OCI-LY7 (cell line): ENCODE measurements at regions not wholly inside any gene's neighbourhood (a gene's known extent, or its start where the extent isn't known, plus 50 kb on each side); places are given as distances from the start of the nearest gene placed in this dataset.

Experiments used
- BruUV-seq: library from RNA; stranded (reverse); fragments of 400-500 nt; replicated peaks from 2 replicates; lab custom pipeline; 2021; lab: Mats Ljungman, UMichigan
- CTCF ChIA-PET: fragments of 300-600 bp; sonication (Branson Sonifier 250); formaldehyde crosslinking; loops from one replicate; lab custom pipeline; 2022; ENCODE audit warnings: antibody characterized with exemption; ENCODE audit not compliant: unreplicated experiment; lab: Charles Lee
- POLR2A ChIA-PET: fragments of 300-600 bp; sonication (Branson Sonifier 250); formaldehyde crosslinking; loops from one replicate; lab custom pipeline; 2022; ENCODE audit warnings: antibody characterized with exemption; lab: Charles Lee
- DNase-seq: peaks from one replicate; pipeline ENCODE4 v3.0.0-alpha.2; 2015; ENCODE audit warnings: low spot score
- H2AFZ ChIP-seq: fragments of 200-600 bp; sonication (generic), shearing (Covaris generic); 2 replicates; pipeline ENCODE4 v1.6.1; 2014; ENCODE audit warnings: mild to moderate bottlenecking, antibody characterized with exemption, low read length, moderate library complexity
- H3K27ac ChIP-seq: fragments of 200-600 bp; sonication (generic); 2 replicates; pipeline ENCODE4 v1.5.1; 2014; ENCODE audit warnings: mixed run types, low read depth, mild to moderate bottlenecking, moderate library complexity, low read length, inconsistent platforms; ENCODE audit not compliant: poor library complexity, severe bottlenecking
- H3K36me3 ChIP-seq: fragments of 200-600 bp; sonication (generic); 2 replicates; pipeline ENCODE4 v1.6.1; 2014; ENCODE audit warnings: mild to moderate bottlenecking, antibody characterized with exemption, low read length, moderate library complexity, mixed read lengths; ENCODE audit not compliant: insufficient read depth
- H3K4me1 ChIP-seq: fragments of 200-600 bp; sonication (generic); 2 replicates; pipeline ENCODE4 v1.5.1; 2014; ENCODE audit warnings: mild to moderate bottlenecking, low read length; ENCODE audit not compliant: insufficient read depth, poor library complexity, severe bottlenecking
- H3K4me2 ChIP-seq: fragments of 200-600 bp; sonication (generic); 2 replicates; pipeline ENCODE4 v1.6.1; 2014; ENCODE audit warnings: mild to moderate bottlenecking, low read length
- H3K4me3 ChIP-seq: fragments of 200-600 bp; sonication (generic); 2 replicates; pipeline ENCODE4 v1.5.1; 2014; ENCODE audit warnings: mild to moderate bottlenecking, low read depth, low read length; ENCODE audit not compliant: poor library complexity, severe bottlenecking
- H3K79me2 ChIP-seq: fragments of 200-600 bp; sonication (generic); 2 replicates; pipeline ENCODE4 v1.6.1; 2016; ENCODE audit warnings: low read depth, mild to moderate bottlenecking, low read length, moderate library complexity, mixed read lengths; ENCODE audit not compliant: insufficient read depth
- H3K9me2 ChIP-seq: fragments of 200-600 bp; sonication (generic); 2 replicates; pipeline ENCODE4 v1.6.1; 2016; ENCODE audit warnings: mild to moderate bottlenecking, low read length, mixed read lengths; ENCODE audit not compliant: insufficient read depth
- H3K9me3 ChIP-seq: fragments of 200-600 bp; sonication (generic); 2 replicates; pipeline ENCODE4 v1.6.1; 2014; ENCODE audit warnings: mild to moderate bottlenecking, mixed run types, low read length, mixed read lengths
- H4K20me1 ChIP-seq: fragments of 200-600 bp; sonication (generic); 2 replicates; pipeline ENCODE4 v1.6.1; 2014; ENCODE audit warnings: mild to moderate bottlenecking, antibody characterized with exemption, low read length, moderate library complexity, mixed read lengths; ENCODE audit not compliant: insufficient read depth
- EZH2phosphoT487 ChIP-seq: fragments of 200-600 bp; sonication (generic); IDR thresholded peaks from 2 replicates; pipeline ENCODE4 v1.6.1; 2018; ENCODE audit warnings: low read depth, borderline replicate concordance, mild to moderate bottlenecking, mixed run types, antibody characterized with exemption, low read length, moderate library complexity, mixed read lengths
- intact Hi-C: fragments of 100-400 bp; cut with micrococcal nuclease; formaldehyde crosslinking; loops from one replicate; pipeline ENCODE4 v1.10.0; 2022; ENCODE audit not compliant: unreplicated experiment
- TF ChIP-seq, protein P1 (sequence below): fragments of 200-600 bp; sonication (generic); conservative IDR thresholded peaks from 2 replicates; pipeline ENCODE4 v1.5.1; 2014; ENCODE audit warnings: mild to moderate bottlenecking, antibody characterized with exemption, low read length, moderate library complexity, mixed read lengths

DNA sequence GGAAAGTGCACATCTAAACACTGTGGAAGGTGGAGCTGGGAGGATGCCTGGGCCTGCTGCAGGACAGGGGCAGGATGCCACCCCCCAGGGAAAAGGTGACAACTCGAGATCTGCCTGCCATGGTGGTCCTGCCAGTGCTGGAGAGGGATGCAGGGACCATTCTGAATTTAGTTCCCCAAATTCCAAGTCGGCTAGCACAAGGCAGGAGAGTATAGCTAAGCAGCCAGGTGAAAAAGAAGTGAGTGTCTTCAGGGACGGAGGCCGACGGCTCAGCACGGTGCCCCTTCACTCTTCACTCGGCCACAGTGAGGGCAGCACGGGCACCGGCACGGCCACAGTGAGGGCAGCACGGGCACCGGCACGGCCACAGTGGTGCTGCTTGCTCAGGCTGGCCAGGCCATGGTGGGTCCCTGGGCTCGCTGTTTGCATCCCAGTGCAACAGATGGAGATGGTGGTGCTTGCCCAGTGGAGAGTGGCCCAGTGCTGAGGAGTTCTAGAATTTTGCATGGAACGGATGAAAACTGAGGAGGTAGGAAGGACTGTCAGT is 161.3 kb upstream of the SHH start:
- BruUV-seq, result no TSS peak
- no peaks in the 10 kb centered on the region for H3K79me2 ChIP-seq
- H3K36me3 ChIP-seq, result no peaks in the 10 kb centered on the region
- H3K9me3 ChIP-seq, result no peaks in the 10 kb centered on the region
- no peak overlapping the region for H3K27ac ChIP-seq
- no peak overlapping the region for H3K4me3 ChIP-seq
- no peaks in the 10 kb centered on the region for H4K20me1 ChIP-seq
- no peaks in the 10 kb centered on the region for H3K4me1 ChIP-seq
- no peak overlapping the region for H2AFZ ChIP-seq
- POLR2A ChIA-PET, result no interaction called here
- no peaks in the 10 kb centered on the region for H3K9me2 ChIP-seq
- intact Hi-C loops, result no loop called here
- DNase-seq, result no peak
- CTCF ChIA-PET, result no interaction called here
- no peak for TF ChIP-seq EZH2phosphoT487
- TF ChIP-seq, protein P1, sequence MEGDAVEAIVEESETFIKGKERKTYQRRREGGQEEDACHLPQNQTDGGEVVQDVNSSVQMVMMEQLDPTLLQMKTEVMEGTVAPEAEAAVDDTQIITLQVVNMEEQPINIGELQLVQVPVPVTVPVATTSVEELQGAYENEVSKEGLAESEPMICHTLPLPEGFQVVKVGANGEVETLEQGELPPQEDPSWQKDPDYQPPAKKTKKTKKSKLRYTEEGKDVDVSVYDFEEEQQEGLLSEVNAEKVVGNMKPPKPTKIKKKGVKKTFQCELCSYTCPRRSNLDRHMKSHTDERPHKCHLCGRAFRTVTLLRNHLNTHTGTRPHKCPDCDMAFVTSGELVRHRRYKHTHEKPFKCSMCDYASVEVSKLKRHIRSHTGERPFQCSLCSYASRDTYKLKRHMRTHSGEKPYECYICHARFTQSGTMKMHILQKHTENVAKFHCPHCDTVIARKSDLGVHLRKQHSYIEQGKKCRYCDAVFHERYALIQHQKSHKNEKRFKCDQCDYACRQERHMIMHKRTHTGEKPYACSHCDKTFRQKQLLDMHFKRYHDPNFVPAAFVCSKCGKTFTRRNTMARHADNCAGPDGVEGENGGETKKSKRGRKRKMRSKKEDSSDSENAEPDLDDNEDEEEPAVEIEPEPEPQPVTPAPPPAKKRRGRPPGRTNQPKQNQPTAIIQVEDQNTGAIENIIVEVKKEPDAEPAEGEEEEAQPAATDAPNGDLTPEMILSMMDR, result no peak
- no peak overlapping the region for H3K4me2 ChIP-seq

DNA sequence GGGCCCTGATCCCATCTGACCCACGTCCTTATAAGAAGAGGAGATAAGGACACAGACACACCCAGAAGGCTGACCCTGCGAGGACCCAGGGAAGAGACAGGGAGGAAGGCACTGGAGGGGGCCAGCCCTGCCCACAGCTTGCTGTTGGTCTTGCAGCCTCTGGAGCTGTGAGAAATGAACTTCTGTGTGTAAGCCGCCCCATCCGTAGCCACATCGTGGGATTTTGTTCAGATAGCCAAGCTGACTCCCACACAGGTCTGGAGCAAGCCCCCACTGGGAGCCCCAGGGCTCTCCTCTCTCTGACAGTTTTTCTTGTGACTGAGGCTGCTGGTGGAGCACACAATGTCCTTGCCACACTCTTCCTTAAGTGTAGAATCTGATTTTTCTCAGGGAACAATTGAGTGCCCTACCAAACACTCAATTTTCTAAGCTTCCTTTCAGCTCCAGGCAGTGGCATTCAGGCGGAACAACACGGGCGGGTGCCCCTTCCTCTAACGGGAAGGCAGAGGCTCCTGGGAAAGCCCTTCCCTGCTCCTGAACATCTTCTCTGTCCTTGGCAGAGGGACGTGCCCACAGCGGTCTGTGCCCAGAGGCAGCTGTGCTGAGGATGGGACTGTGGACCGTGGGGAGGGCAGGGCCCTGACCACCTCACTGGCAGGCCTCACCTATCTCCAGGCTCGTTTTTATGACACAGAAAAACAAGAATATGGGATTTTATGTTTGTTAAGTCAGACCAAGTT is 160.6 kb upstream of the SHH start:
- no peak overlapping the region for H3K4me2 ChIP-seq
- no peaks in the 10 kb centered on the region for H3K4me1 ChIP-seq
- intact Hi-C loops, result no loop called here
- no peak overlapping the region for H3K4me3 ChIP-seq
- no peak overlapping the region for H3K27ac ChIP-seq
- H3K9me3 ChIP-seq, result no peaks in the 10 kb centered on the region
- TF ChIP-seq EZH2phosphoT487, result no peak
- TF ChIP-seq, protein P1, result no peak
- no peaks in the 10 kb centered on the region for H3K9me2 ChIP-seq
- H3K36me3 ChIP-seq, result no peaks in the 10 kb centered on the region
- BruUV-seq, result no TSS peak
- ChIA-PET POLR2A (no interaction called here), CTCF (no interaction called here)
- H2AFZ ChIP-seq, result no peak overlapping the region
- H3K79me2 ChIP-seq, result no peaks in the 10 kb centered on the region
- DNase-seq, result no peak
- H4K20me1 ChIP-seq, result no peaks in the 10 kb centered on the region

GRCh38 chr7:155972247-155972646 is 160.0 kb upstream of the SHH start:
- BruUV-seq, result no TSS peak
- H3K4me3 ChIP-seq, result no peak overlapping the region
- no peaks in the 10 kb centered on the region for H3K36me3 ChIP-seq
- no peaks in the 10 kb centered on the region for H3K4me1 ChIP-seq
- no peaks in the 10 kb centered on the region for H3K9me2 ChIP-seq
- TF ChIP-seq, protein P1, result no peak
- TF ChIP-seq EZH2phosphoT487, result no peak
- POLR2A ChIA-PET, result no interaction called here
- no peak overlapping the region for H3K4me2 ChIP-seq
- no peaks in the 10 kb centered on the region for H3K9me3 ChIP-seq
- no peaks in the 10 kb centered on the region for H4K20me1 ChIP-seq
- H3K27ac ChIP-seq, result no peak overlapping the region
- no peaks in the 10 kb centered on the region for H3K79me2 ChIP-seq
- intact Hi-C loops, result no loop called here
- CTCF ChIA-PET, result no interaction called here
- no peak overlapping the region for H2AFZ ChIP-seq
- no peak for DNase-seq
